Loucy (cell line): ENCODE measurements at regions not wholly inside any gene's neighbourhood (a gene's known extent, or its start where the extent isn't known, plus 50 kb on each side); places are given as distances from the start of the nearest gene placed in this dataset.

Experiments
- CTCF ChIP-seq: fragments of 200-600 bp; sonication (generic); conservative IDR thresholded peaks from 2 replicates; pipeline ENCODE4 v1.5.1; 2014; ENCODE audit warnings: mild to moderate bottlenecking, antibody characterized with exemption, low read length
- EZH2phosphoT487 ChIP-seq: fragments of 200-600 bp; IDR thresholded peaks from 2 replicates; pipeline ENCODE4 v1.6.1; 2018; ENCODE audit warnings: antibody characterized with exemption, mild to moderate bottlenecking, moderate library complexity, borderline replicate concordance

DNA sequence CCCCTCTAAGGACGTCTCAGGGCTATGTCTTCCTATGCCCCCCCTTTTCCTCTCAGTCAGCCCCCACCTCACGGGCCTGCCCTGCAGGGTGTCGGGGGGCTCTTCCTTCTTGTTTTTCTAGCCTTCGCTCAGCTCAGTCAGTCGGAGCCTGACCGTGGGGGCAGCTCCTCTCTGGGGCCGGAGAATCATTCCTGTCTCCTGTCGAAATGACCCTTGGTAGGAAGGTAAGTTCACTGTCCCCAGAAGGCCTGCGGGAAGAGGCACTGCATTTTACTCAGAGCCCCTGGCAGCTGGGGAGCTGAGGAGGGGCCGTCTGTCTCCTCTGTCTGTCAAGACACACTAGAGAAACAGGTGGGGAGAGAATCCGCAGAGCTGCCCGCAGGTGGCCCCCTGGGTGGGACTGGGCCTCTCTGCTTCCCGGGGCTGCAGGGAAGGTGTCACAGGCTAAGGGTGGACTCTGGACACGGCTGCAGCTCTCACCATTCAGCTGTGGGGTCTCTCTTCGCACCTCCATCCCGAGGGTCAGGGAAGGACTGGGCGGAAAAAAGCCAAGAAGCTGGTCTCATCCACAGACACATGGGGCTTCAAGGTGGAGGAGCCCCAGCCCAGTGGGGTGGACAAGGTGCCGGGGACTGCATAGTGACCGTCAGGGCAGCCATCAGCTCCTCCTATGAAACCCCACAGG lies 112.8 kb upstream of the TNRC6C start:
- no peak for TF ChIP-seq CTCF
- no peak for TF ChIP-seq EZH2phosphoT487
